HG02759 (cell line): ENCODE measurements at regions not wholly inside any gene's neighbourhood (a gene's known extent, or its start where the extent isn't known, plus 50 kb on each side); places are given as distances from the start of the nearest gene placed in this dataset.

Experiments
- ATAC-seq: cut with Tn5 transposase; IDR thresholded peaks from one replicate; pipeline ENCODE4 v1.9.1; 2021; ENCODE audit warnings: mild to moderate bottlenecking, moderate library complexity; ENCODE audit not compliant: unreplicated experiment

DNA sequence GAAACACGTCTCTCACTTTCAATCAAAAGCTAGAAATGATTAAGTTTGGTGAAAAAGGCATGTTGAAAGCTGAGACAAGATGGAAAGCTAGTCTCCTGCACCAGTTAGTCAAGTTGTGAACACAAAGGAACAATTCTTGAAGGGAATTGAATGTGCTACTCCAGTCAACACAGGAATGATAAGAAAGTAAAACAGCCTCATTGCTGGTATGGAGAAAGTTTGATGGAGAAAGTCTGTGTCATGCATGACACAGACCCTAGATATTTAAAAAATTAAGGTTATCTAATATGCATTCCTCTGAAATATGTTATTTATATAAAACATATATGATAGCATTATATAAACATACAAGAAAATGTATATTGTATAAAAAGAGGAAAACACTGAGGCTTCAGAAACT, 699.4 kb upstream of the FZD8 start:
- ATAC-seq: no peak

DNA sequence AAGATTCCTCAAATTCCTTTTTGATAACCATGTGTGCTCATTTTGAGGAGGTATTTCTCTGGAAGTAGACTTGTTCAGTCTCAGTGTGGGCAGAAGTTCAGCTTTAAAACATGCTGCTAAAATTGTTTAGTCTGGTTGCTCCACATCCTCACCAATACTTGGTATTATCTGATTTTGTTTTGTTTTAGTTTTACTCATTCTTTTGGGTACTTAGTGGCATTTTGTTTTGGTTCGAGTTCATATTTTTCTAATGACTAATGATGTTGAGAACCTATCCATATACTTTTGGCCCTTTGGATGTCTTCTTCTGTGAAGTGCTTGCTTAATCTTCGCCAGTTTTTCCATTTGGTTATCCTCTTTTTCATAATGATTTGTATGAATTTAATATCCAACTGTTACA, 694.2 kb upstream of the FZD8 start:
- no peak for ATAC-seq

DNA sequence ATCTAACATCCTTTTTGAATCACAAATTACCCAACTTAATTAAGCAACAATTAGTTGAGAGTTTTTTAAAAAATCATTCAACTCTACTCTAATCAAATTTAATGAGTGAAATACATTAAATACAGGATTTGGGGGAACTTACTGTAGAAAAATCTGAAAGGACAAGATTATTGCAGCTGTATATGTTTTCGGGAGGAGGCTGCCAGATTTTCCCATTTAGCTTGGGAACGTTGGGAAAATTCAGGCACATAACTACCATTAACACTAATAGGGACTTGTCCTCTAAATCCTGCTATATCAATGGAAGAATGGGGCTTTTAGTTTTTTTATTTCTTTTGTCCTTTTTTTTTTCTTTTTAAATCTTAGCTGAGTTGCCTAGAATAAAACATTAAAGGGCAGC, 691.4 kb upstream of the FZD8 start:
- ATAC-seq: no peak

DNA sequence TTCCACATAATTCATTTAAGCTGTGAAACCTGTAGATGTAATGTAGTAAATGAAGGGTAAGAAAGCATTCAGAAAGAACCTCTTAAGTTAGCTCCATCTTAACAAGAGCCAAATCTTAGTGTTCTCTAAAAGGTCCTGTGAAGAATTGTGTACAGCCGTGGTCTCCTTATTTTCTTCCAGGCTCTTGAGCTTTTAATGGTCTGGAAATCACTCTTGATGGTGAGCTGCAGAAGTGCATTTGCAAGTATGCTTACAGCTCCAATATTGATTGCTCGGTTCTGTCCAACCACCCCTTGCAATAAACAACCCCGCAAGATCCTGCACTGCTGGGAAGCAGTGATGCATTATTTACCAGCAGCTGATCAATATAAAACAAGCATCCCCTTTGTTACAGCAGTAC, 690.8 kb upstream of the FZD8 start:
- no peak for ATAC-seq

DNA sequence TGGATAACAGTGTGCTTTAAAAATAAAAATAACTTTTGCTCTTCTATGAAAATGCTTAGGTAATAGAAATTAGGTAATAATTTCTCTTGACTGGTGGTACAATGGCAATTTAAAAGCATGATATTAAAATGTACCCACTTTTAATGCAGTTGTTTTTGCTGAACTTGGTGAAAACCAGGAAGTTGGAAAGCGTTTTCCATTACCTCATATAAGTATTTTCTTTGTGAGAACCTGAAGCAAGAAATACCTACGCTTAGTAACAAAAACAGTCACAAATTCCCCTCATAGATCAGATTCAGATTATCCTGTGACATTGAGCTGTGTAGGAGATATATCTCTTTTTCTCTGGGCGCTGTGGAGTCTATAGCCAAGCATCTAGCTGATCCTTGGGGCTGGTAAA, 689.0 kb upstream of the FZD8 start:
- ATAC-seq: no peak

DNA sequence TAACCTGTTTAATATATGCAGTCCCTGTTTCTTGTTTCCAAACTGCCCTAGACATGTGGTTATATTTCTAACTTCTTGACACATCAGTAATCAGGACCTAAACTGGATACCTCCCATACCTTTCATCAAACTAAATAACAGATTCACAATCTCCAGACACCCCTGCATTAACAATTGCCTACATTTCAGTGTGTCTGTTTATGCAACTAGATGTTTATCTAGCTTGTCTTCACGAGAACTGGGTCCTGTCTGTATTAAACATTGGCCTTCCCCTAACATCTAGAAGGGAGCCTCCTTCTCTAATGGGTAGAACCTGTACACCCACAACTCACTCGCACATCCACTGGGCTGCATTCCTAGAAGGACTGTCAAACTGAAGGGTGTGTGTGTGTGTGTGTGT, 683.7 kb upstream of the FZD8 start:
- no peak for ATAC-seq

DNA sequence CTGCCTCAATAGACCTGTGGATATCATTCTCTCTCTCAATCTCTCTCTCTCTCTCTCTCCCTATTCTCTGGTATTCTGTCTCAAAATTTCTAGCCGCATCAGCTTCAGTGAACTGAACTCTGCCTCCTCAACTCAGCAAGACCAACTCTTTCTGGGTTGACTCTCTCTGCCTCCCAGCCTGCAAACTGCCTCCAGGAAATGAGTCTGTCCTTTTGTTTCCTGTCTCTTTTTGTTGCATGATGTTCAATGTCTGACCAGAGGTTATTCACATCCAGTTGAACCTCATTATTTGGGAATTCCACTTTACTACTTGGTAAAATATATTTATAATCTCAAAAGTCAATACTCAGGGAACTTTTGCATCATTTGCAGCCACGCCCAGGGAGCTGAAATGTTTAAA, 682.7 kb upstream of the FZD8 start:
- ATAC-seq: no peak

DNA sequence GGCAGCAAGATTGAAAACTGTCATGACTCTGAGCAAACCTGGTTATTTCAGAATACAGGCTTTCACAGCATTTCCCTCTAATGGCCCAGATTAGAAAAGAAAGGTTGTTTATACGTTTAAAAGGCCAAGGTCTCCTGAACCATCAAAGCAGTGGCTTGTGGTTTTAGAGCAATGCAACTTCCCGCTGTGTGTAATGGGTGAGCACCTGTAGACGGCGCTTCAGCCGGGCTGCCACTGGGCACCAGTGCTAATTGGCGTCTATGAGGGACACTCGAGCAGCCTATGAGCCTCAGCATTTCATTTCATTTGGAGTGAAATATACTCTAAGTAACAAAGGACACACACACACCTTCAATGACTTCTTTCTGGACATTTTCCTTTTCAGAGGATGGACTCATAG, 671.0 kb upstream of the FZD8 start:
- ATAC-seq: no peak

DNA sequence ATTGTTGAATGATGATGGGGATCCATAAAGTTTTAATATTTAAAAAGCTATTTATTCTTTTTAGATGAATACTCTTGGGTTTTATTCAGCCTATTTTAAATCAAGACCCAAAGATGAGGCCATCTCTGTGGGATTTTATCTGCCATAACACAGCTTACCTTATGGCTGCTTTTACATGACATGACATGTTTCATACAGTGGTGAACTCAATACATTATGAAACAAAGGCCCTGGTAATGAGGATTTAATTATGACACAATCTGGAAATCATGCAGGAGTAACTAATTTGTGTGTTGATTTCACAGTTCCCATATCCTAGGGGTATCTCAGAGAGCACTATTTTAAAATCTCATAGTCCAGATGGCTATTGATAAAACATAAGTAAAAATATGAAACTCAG, 661.8 kb upstream of the FZD8 start:
- ATAC-seq: no peak

DNA sequence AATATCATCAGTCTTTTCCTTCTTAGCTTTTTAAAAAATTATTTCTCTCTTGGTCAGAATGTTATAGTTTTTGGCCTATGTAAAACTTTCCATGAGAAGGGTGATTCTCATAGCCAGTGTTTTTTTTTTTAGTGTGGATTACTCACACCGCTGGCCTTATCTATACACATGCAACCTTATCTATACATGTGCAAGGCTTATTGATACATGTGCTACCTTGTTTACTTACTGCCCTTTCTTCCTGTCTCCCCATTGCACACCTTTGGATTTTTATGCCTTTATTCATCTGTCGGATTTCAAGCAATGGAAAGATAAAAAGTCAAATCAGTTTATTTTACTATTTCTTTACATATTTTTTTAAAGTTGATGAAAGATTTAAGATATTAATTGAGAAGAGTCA, 660.0 kb upstream of the FZD8 start:
- no peak for ATAC-seq

DNA sequence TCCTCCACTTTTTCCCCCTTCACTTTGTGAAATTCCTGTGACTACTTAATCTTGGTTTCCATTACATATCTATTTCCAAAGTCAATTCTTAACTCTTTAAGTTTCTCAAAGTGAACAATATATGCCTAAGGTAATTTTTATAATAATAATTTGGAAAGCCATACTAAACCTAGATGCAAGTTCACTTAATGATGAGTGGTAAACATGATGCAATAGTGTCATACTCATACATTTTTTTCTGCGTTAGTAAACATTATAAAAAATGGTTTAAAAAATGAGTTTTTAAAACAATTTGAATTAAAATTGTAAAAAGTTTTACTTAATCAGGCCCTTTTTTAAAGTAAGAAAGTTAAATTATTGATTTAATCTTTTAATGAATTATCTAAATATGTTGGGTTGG, 659.4 kb upstream of the FZD8 start:
- ATAC-seq: no peak

DNA sequence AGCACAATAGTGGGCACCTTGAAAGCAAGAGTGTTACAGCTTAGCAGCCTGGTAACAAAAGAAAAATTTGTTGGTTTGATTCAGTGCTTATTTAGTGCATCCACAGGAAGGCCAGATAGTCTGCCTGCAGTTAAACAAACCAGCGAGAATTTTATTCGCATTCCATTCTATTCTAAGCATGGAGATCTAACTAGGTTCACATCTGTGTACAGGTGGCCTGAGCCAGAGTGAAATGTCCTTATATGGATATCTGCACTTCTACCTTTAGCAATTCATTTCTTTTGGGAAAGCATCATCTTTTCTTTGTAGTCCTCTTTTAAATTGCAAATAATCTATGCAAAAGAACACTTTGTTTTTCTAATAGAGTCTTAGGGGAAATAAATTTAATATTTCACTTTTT, 659.0 kb upstream of the FZD8 start:
- no peak for ATAC-seq

DNA sequence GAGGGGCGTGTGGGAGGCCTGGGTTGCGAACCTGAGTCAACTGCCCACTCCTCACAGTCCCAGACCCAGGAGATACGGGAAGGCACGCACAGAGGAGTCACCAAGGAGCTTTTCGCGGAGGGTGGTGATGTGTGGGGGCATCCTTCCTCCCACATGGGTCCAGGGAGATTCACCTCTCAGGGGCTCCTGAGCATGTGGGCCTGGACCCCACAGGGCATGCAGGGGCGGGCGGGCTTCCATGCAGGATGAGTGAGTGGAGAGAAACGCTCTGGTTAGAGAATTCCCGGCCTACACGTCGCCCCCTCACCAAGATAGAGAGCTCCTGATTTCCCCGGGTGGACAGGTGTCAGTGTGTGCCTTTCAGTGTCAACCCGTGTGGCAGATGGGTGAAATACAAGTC, 641.7 kb upstream of the FZD8 start:
- no peak for ATAC-seq

DNA sequence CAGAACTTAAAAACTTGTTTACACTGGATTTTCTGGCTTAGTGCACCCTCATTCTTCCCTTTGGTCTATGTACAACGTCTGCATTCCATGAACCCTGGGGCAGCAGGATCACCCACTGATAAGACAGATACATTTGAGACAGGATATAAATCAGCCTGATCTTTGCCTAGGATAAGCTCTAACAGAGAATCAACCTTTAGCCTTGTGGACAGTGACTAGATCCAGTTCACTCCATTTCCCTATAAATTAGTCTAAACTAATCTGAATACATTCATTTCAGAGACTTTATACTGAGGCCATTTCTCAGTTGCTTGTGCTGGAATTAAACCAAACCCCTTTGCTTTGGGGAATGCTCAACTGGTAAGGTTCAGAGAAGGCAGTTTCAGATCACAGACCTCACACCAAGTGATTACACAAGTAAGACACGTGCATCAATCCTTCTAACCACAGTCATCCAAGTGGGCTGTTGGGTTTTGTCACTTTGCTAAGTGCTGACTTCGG, 639.8 kb upstream of the FZD8 start:
- ATAC-seq: no peak

DNA sequence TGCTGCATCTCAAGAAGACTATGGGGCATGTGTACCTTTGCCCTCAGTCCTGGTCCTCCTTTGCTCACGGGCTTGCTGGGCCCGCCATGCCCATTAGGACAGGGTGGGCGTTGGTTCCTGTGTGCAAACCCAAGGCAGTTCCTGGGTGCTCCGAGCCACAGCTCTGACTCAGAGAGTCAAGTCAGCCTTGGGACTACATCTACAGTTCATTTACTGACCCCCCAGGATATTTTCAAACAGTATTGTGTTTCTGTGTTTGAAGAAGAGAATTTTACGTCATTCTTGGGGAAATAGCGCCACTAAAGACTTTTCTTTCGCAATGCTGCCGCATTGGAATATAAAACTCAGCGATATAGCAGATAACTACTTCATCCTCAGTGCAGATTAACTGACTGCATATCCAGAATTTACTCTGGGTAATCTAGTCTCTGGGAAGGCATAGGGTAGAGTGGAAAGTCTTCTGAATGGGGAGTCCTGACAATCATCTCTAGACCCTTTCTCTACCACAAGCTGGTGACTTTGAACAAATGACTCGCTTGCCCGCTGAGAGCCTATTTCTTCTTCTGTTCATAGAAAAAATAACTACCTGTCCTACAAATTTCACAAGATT, 638.9 kb upstream of the FZD8 start:
- ATAC-seq: no peak

DNA sequence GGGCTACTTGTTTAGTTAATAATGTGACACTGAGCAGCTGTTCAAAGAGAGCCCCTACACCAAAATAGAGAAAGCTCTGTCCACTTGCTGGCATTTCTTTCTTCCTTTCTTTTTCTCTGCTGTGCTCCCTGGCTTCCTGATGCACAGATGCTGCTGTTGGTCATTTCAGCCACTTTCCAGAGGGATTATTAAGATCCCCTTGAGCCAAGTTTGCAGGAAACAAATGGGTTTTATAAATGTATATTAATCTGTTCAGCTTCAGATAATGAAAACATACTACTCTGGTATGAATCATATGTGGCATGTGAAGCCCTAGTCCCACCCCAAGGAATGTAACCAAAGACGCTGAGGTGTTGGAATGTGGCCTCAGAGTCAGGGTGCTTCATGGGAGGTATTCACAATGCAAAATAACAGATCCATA, 638.2 kb upstream of the FZD8 start:
- no peak for ATAC-seq

DNA sequence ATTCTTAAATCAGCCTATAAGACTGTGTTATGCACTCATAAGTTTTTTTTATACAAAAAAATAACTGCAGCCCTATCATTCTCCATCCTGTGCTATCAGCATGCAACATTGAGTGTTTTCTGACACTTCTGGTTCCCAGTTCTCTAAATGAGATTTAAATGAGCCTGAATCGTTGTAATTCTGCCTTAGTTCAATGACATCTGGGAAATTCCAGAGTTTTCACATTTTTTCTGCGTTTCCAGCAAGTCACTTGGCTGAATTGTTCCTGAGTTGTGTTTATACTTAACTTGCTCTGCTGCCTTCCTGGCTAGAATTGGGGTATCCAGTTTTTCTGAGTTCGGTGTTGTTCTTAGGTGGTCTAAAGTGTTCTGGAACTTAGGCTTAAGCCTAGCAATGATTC, 636.1 kb upstream of the FZD8 start:
- ATAC-seq: no peak

DNA sequence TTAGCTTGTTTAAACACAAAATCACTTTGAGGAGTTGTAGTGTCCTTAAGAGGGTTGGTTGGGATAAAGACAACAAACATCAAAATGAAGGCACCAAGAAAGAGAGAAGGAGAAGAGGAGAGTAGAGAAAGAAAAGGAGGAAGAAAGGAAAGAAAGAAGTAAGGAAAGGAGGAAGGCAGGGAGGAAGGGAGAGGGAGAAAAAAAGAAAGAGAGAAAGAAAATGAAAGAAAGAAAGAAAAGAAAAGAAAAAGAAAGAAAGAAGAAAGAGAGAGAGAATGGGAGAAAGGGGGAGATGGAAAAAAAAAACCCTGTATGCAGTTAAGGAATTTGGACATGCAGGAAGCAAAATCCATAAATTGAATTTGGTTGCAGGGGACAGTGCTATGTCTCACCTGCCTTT, 635.4 kb upstream of the FZD8 start:
- ATAC-seq: no peak

DNA sequence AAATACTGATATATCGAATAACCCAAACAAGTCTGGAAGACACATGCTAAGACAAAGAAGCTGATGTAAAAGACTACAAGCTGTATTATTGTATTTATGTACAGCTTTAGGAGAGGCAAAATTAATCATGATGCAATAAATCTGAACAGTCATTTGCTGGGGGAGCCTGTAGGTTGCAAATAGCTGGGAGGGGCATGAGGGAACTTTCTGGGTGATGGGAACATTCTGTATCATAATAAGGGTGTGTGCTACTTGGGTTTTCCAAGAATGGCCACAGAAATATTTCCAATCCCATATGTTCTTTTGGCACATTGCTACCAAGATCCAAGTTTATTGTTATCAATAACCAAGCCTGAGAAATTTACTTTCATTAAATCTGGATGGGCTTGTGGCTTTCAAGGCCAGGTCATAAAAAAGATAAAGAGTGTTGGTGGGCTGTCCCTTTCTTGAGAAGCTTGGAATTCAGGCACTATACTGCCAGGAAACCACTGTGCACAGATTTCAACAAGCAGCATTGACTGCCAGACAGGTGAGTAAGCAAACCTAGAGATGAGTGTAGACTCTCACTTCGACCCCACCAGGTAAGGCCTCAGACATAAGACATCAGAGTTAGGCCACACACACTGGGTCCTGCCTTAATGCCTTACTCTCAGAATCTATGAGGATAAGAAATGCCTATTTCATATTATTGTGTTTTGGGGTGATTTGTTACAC, 629.7 kb upstream of the FZD8 start:
- ATAC-seq: no peak

DNA sequence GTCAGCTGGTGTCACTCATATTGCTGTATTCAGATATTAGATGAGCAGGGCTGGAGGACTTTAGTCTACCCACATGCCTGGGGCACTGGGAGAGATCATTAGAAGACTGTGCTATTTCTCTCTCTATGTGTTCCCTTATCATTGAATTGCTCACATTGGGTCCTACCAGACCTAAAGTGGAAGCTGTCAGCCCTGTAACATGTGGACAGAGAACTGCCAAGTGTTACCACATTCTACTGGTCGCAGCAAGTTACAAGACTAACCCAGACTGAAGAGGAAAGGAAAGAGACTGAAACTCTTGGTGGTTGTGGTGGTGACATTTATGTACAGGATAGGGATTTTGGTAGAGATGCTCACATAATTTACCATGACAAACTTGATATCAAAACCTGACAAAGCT, 627.1 kb upstream of the FZD8 start:
- no peak for ATAC-seq

DNA sequence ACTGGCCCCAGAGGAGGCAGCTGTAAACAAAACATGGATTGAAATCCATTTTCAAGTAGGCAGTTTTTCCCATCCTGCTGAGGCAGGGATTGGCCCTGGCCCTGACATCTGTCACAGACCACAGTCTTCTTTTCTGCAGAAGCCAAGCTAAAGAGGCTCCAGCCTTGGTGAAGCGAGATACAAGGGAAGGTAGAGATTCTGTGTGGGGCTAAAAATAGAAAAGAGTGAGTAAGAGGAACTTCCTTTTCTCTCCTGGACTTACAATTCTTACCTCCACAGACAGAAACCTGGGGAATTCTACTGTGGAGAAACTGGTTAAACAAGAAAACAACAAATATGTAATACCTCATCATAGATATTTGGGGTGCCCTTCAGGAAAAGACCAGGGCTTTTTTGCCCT, 624.8 kb upstream of the FZD8 start:
- no peak for ATAC-seq

DNA sequence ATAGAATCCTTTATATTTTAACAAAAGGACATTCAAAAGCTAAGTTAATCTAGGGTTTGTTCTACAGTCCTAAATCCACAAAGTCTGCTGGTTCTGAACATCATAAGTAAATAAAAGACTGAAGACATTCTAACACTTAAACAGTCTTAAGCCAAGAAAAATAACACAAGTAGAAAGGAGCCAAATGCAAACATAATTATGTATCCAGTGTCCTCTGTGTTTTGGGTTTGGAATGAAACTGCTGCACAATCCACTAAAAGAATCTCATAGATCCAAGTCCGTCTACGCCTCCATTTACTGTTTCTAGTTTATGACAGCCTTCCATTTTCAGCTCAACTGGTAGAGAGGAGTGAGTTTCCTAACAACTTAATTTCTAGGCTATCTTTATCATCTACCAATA, 623.6 kb upstream of the FZD8 start:
- no peak for ATAC-seq

DNA sequence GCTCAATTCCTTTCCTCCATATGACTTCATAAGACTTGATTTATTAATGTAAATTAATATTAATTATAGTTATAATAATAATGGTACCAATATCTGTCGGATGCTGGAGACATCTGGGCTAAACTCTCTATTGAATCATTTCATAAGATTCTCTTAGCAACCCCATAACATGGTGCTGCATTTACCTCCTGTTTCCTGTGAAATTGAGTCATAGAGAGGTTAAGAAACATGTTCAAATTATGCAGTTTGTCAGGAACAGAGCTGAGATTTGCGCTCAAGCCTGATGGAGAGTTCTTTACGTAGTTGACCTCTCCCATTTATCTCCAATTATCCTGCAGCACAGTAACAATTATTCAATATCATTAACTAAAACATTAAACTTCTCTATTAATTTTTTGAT, 621.8 kb upstream of the FZD8 start:
- no peak for ATAC-seq
